ENCODE measurements at regions not wholly inside any gene's neighbourhood (a gene's known extent, or its start where the extent isn't known, plus 50 kb on each side); places are given as distances from the start of the nearest gene placed in this dataset.
"Not testable (repeated sequence)": the region's sequence is repeated elsewhere in the genome, so short reads cannot be mapped to it uniquely, and the experiment has no call there.

- DNase-seq (ENCODE audit: low read depth in 1 of 2, low spot score in 1 of 2): peak in 1 of 2 donors; percentile 21
- Histone ChIP-seq H3K36me3 (no peaks in the 10 kb centered on the region), H3K9me3 (ENCODE audit: low read depth) (no peaks in the 10 kb centered on the region), H3K4me1 (ENCODE audit: low read depth) (no peaks in the 10 kb centered on the region), H3K4me3 (no peak overlapping the region), H3K27ac (no peak overlapping the region), H3K27me3 (peaks cover 3% of the 10 kb centered on the region)
- TF ChIP-seq CTCF (IDR thresholded peaks at IDR 0.05; ENCODE audit: low read depth, low read length): no peak
These were observed 73.4 kb downstream of the OR13A1 start for GRCh38 chr10:45241865-45242520.

- peaks cover 3% of the 10 kb centered on the region for H3K27me3 ChIP-seq
- H3K36me3 ChIP-seq: no peaks in the 10 kb centered on the region
- TF ChIP-seq CTCF (IDR thresholded peaks at IDR 0.05; ENCODE audit: low read depth, low read length): no peak
- H3K27ac ChIP-seq: no peak overlapping the region
- no peaks in the 10 kb centered on the region for H3K4me1 ChIP-seq (ENCODE audit: low read depth)
- no peak overlapping the region for H3K4me3 ChIP-seq
- DNase-seq (ENCODE audit: low read depth in 1 of 2, low spot score in 1 of 2): no peak
- H3K9me3 ChIP-seq (ENCODE audit: low read depth): no peaks in the 10 kb centered on the region
These were observed 72.1 kb downstream of the OR13A1 start for GRCh38 chr10:45243261-45243660.

GRCh38 chr10:45246522-45246921 is 68.9 kb downstream of the OR13A1 start:
- Histone ChIP-seq H3K9me3 (ENCODE audit: low read depth) (no peaks in the 10 kb centered on the region), H3K27me3 (peaks cover 3% of the 10 kb centered on the region), H3K4me1 (ENCODE audit: low read depth) (no peaks in the 10 kb centered on the region), H3K4me3 (no peak overlapping the region), H3K27ac (no peak overlapping the region), H3K36me3 (no peaks in the 10 kb centered on the region)
- no peak for TF ChIP-seq CTCF (IDR thresholded peaks at IDR 0.05; ENCODE audit: low read depth, low read length)
- no peak for DNase-seq (ENCODE audit: low read depth in 1 of 2, low spot score in 1 of 2)

- Histone ChIP-seq H3K4me1 (ENCODE audit: low read depth) (no peaks in the 10 kb centered on the region), H3K9me3 (ENCODE audit: low read depth) (no peaks in the 10 kb centered on the region), H3K4me3 (peak overlapping the region; percentile 30), H3K36me3 (no peaks in the 10 kb centered on the region), H3K27me3 (peaks cover 3% of the 10 kb centered on the region), H3K27ac (no peak overlapping the region)
- peak; percentile 47 for TF ChIP-seq CTCF (IDR thresholded peaks at IDR 0.05; ENCODE audit: low read depth, low read length)
- peak; percentile 74 to 82 for DNase-seq (ENCODE audit: low read depth in 1 of 2, low spot score in 1 of 2)
These were observed 65.3 kb downstream of the OR13A1 start for GRCh38 chr10:45249978-45250693.

- not testable (repeated sequence) for H3K4me1 ChIP-seq (ENCODE audit: low read depth); H3K4me3 ChIP-seq; H3K36me3 ChIP-seq; H3K9me3 ChIP-seq (ENCODE audit: low read depth); H3K27ac ChIP-seq; H3K27me3 ChIP-seq; DNase-seq (ENCODE audit: low read depth in 1 of 2, low spot score in 1 of 2)
These were observed 64.7 kb downstream of the OR13A1 start for GRCh38 chr10:45250694-45251075.
